ENCODE measurements at regions not wholly inside any gene's neighbourhood (a gene's known extent, or its start where the extent isn't known, plus 50 kb on each side); places are given as distances from the start of the nearest gene placed in this dataset.
"Not testable (repeated sequence)": the region's sequence is repeated elsewhere in the genome, so short reads cannot be mapped to it uniquely, and the experiment has no call there.

GRCh38 chr1:145535461-145535860 is 72.3 kb upstream of the GPR89A start:
- TF ChIP-seq POLR2A, CTCF (IDR thresholded peaks at IDR 0.05): not testable (repeated sequence)
